HG03354 (cell line): ENCODE measurements at regions not wholly inside any gene's neighbourhood (a gene's known extent, or its start where the extent isn't known, plus 50 kb on each side); places are given as distances from the start of the nearest gene placed in this dataset.

Experiments
- ATAC-seq: cut with Tn5 transposase; IDR thresholded peaks from one replicate; pipeline ENCODE4 v1.9.1; 2021; ENCODE audit warnings: mild to moderate bottlenecking; ENCODE audit not compliant: unreplicated experiment, poor library complexity, severe bottlenecking

GRCh38 chr15:38042707-38043445 lies 108.4 kb downstream of the TMCO5A start:
- ATAC-seq: no peak

GRCh38 chr15:38046257-38047051 lies 112.0 kb downstream of the TMCO5A start:
- no peak for ATAC-seq

- ATAC-seq: peak; percentile 79
Observed at GRCh38 chr15:38048001-38048455, 113.6 kb downstream of the TMCO5A start.

- no peak for ATAC-seq
Observed at GRCh38 chr15:38049891-38050290, 115.5 kb downstream of the TMCO5A start.

- ATAC-seq: no peak
Observed at GRCh38 chr15:38050529-38051448, 116.3 kb downstream of the TMCO5A start.

GRCh38 chr15:38053205-38053604 lies 118.8 kb downstream of the TMCO5A start:
- ATAC-seq: no peak

- no peak for ATAC-seq
Observed at GRCh38 chr15:38053776-38054175, 119.3 kb downstream of the TMCO5A start.

GRCh38 chr15:38054488-38054887 lies 120.0 kb downstream of the TMCO5A start:
- ATAC-seq: no peak

- no peak for ATAC-seq
Observed at GRCh38 chr15:38058596-38059075, 124.2 kb downstream of the TMCO5A start.

- no peak for ATAC-seq
Observed at GRCh38 chr15:38059665-38060064, 125.2 kb downstream of the TMCO5A start.

- ATAC-seq: no peak
Observed at GRCh38 chr15:38061856-38062649, 127.6 kb downstream of the TMCO5A start.

GRCh38 chr15:38062696-38063095 lies 128.3 kb downstream of the TMCO5A start:
- ATAC-seq: no peak

GRCh38 chr15:38065721-38066345 lies 131.4 kb downstream of the TMCO5A start:
- ATAC-seq: no peak

- ATAC-seq: no peak
Observed at GRCh38 chr15:38066612-38067011, 132.2 kb downstream of the TMCO5A start.

- ATAC-seq: peak; percentile 81
Observed at GRCh38 chr15:38068626-38069391, 134.4 kb downstream of the TMCO5A start.

GRCh38 chr15:38069511-38070011 lies 135.1 kb downstream of the TMCO5A start:
- peak; percentile 44 for ATAC-seq

- no peak for ATAC-seq
Observed at GRCh38 chr15:38070778-38071177, 136.3 kb downstream of the TMCO5A start.
